Upper lobe of left lung (tissue), 6 donors: ENCODE measurements at regions not wholly inside any gene's neighbourhood (a gene's known extent, or its start where the extent isn't known, plus 50 kb on each side); places are given as distances from the start of the nearest gene placed in this dataset.

Experiments
- ATAC-seq, 2 donors: fragments of 200-7000 bp; cut with Tn5 transposase; one replicate each; pipeline ENCODE4 v1.9.1; 2022; ENCODE audit warnings: mild to moderate bottlenecking in 2 of 2, moderate library complexity in 2 of 2; ENCODE audit not compliant: low FRiP score in 2 of 2
- DNase-seq, 2 donors: peaks; one replicate each; pipeline ENCODE4 v3.0.0-alpha.2; 2019 to 2020
- H3K27ac ChIP-seq, 4 donors: fragments of 200-600 bp; sonication (generic); one replicate each; pipeline ENCODE4 v1.5.1; 2016 to 2019
- H3K27me3 ChIP-seq, 4 donors: fragments of 200-600 bp; sonication (generic); one replicate each; pipeline ENCODE4 v1.5.1; 2017 to 2019
- H3K36me3 ChIP-seq, 4 donors: fragments of 200-600 bp; sonication (generic); one replicate each; pipeline ENCODE4 v1.5.1; 2016 to 2019
- H3K4me1 ChIP-seq, 4 donors: fragments of 200-600 bp; sonication (generic); one replicate each; pipeline ENCODE4 v1.5.1; 2018 to 2019
- H3K4me3 ChIP-seq, 4 donors: fragments of 200-600 bp; sonication (generic); one replicate each; pipeline ENCODE4 v1.5.1; 2017 to 2019; ENCODE audit warnings: mild to moderate bottlenecking in 2 of 4, moderate library complexity in 1 of 4
- H3K9me3 ChIP-seq, 4 donors: fragments of 200-600 bp; sonication (generic); one replicate each; pipeline ENCODE4 v1.5.1; 2018 to 2019
- EP300 ChIP-seq, 4 donors: sonication (generic); formaldehyde crosslinking; IDR thresholded peaks; one replicate each; pipeline ENCODE4 v1.5.1; 2017; ENCODE audit warnings: antibody characterized with exemption in 4 of 4, control low read depth in 2 of 4
- POLR2A ChIP-seq, 4 donors: fragments of 450-650 bp; IDR thresholded peaks; one replicate each; pipeline ENCODE4 v1.5.1; 2016 to 2017; ENCODE audit warnings: antibody characterized with exemption in 4 of 4, mild to moderate bottlenecking in 2 of 4
- POLR2AphosphoS5 ChIP-seq, 2 donors: sonication (generic); formaldehyde crosslinking; IDR thresholded peaks; one replicate each; pipeline ENCODE4 v1.5.1; 2017; ENCODE audit warnings: antibody characterized with exemption in 2 of 2
- whole genome bisulfite sequencing, 2 donors: methylation state at CpG; one replicate each; pipeline ENCODE4 v1.1.5; 2017 to 2018; 5-methylcytosine and 5-hydroxymethylcytosine counted together
- TF ChIP-seq, protein P1 (sequence below), 6 experiments: fragments of 450-650 bp in 4 of 6; fragments of 200-600 bp in 2 of 6; sonication (generic) in 2 of 6; IDR thresholded peaks; one replicate each; pipeline ENCODE4 v1.5.1; 2016 to 2019; ENCODE audit warnings: antibody characterized with exemption in 6 of 6
- donor health status: DM: no; HTN: no; CAD: no; lungs with moderate emphysema.
- donor health status: DM: no; HTN: yes; CAD: no; lungs with severe emphysema.

DNA sequence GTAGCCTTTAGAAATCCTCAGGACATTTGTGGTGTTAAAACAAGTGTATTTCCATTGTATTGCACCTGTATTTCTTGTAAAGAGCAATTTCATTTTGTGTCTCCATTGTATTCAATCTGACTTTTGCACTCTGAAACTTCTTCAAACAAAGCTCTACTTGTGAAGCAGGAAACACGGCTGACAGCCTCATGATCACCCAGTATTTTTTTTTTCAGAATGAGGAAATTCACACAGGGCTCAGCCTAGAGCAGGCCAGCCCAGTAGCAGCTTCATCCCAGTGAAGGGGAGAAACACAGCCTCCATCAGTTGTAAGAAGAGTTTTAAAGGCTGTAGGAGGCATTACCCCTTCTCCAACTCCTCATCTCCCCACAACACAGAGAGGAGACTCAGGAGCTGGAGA lies 175.9 kb upstream of the KLHL29 start:
- H3K27me3 ChIP-seq = no peaks in the 10 kb centered on the region

DNA sequence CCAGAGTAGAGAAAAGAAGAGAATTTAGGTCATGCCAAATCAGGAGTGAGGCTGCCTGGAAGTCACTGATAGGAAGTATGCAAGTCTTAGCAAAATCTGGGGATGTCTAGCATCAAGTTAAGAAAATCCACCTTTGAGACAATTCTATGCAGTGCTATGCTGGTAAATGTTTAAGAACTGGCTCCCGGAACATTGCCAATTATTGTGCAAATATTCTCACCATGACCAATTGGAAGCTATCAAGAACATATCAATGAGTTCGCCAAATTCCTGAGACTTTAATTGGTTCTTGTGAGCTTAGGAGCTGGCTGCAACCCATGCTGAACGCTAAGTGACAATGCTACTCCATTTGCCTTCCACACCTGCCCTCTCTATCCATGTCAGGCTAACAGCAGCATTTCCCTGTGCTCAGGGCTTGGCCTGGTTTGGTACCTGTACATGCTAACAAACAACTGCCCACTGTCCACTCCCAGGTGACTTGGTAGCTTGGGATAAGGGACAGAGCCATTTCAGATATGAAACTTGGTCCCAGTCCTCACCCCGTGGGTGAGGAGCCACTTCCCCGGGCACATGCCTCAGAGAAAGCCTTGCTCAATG lies 172.9 kb upstream of the KLHL29 start:
- H3K27me3 ChIP-seq = no peaks in the 10 kb centered on the region
- H3K4me3 ChIP-seq = no peak overlapping the region
- H3K36me3 ChIP-seq = no peaks in the 10 kb centered on the region
- TF ChIP-seq POLR2A (IDR thresholded peaks at IDR 0.05) = no peak
- TF ChIP-seq, protein P1, sequence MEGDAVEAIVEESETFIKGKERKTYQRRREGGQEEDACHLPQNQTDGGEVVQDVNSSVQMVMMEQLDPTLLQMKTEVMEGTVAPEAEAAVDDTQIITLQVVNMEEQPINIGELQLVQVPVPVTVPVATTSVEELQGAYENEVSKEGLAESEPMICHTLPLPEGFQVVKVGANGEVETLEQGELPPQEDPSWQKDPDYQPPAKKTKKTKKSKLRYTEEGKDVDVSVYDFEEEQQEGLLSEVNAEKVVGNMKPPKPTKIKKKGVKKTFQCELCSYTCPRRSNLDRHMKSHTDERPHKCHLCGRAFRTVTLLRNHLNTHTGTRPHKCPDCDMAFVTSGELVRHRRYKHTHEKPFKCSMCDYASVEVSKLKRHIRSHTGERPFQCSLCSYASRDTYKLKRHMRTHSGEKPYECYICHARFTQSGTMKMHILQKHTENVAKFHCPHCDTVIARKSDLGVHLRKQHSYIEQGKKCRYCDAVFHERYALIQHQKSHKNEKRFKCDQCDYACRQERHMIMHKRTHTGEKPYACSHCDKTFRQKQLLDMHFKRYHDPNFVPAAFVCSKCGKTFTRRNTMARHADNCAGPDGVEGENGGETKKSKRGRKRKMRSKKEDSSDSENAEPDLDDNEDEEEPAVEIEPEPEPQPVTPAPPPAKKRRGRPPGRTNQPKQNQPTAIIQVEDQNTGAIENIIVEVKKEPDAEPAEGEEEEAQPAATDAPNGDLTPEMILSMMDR (IDR thresholded peaks at IDR 0.05) = no peak
- TF ChIP-seq EP300 (IDR thresholded peaks at IDR 0.05) = no peak
- TF ChIP-seq POLR2AphosphoS5 (IDR thresholded peaks at IDR 0.05) = no peak
- H3K27ac ChIP-seq = no peak overlapping the region
- ATAC-seq (no peak), DNase-seq (no peak)
- H3K4me1 ChIP-seq = no peaks in the 10 kb centered on the region
- no peaks in the 10 kb centered on the region for H3K9me3 ChIP-seq
- 51 to 74% methylated on average over 5 of the region's 5 CpGs for WGBS, 2 donors

More for the DNA sequence above, 175.9 kb upstream of the KLHL29 start:
- H3K9me3 ChIP-seq = no peaks in the 10 kb centered on the region
- no peak overlapping the region for H3K27ac ChIP-seq
- no peak for DNase-seq
- ATAC-seq = no peak
- no peak for TF ChIP-seq EP300 (IDR thresholded peaks at IDR 0.05)
- TF ChIP-seq POLR2A (IDR thresholded peaks at IDR 0.05) = no peak
- TF ChIP-seq, protein P1 (IDR thresholded peaks at IDR 0.05) = no peak
- TF ChIP-seq POLR2AphosphoS5 (IDR thresholded peaks at IDR 0.05) = no peak
- 0% methylated on average over 1 of the region's 1 CpG for WGBS, 2 donors
- no peak overlapping the region for H3K4me3 ChIP-seq
- no peaks in the 10 kb centered on the region for H3K36me3 ChIP-seq
- no peaks in the 10 kb centered on the region for H3K4me1 ChIP-seq

DNA sequence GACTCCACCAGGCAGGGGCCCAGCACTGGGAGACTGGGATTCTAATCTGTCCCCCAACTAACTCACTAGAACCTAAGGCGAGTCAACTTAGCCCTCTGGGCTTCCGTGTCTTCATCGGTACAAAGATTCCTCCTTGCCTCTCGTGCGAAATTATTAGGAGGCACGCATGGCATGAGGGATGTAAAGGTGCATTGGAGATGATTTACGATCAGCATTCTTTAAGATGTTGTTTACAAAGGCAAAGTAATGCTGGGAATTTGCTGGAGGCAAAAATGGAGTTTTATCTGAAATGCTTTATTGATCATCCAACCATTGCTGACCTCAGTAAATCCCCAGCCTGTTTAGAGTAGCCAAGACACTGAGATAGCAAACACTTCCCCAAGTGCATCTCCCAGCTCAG lies 171.8 kb upstream of the KLHL29 start:
- H3K9me3 ChIP-seq = no peaks in the 10 kb centered on the region
- no peaks in the 10 kb centered on the region for H3K36me3 ChIP-seq
- no peaks in the 10 kb centered on the region for H3K4me1 ChIP-seq
- ATAC-seq (no peak), DNase-seq (no peak)
- TF ChIP-seq, protein P1 (IDR thresholded peaks at IDR 0.05) = no peak
- TF ChIP-seq EP300 (IDR thresholded peaks at IDR 0.05) (no peak), POLR2AphosphoS5 (IDR thresholded peaks at IDR 0.05) (no peak), POLR2A (IDR thresholded peaks at IDR 0.05) (no peak)
- H3K27ac ChIP-seq = no peak overlapping the region
- WGBS, 2 donors = 90 to 92% methylated on average over 7 of the region's 7 CpGs
- no peaks in the 10 kb centered on the region for H3K27me3 ChIP-seq
- no peak overlapping the region for H3K4me3 ChIP-seq

DNA sequence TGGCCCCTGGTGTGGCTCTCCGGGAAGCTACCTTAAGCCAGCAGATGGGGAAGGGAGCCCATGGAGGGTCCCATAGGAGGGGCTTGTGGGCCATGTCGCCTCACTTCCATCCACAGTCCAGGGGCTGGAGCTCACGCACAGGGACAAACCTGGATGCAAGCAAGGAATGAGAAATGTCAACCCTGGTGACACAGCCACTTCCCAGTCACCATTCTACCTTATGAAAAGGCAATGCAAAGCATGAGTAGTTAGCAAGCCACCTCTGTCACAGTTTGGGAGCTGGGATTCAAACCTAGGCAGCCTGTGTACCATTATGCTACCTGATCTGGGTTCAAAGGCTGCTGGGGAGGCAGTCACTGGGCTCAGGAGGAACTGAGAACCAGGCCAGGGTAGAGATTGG lies 170.0 kb upstream of the KLHL29 start:
- Histone ChIP-seq H3K27ac (no peak overlapping the region), H3K27me3 (no peaks in the 10 kb centered on the region), H3K4me3 (no peak overlapping the region), H3K9me3 (no peaks in the 10 kb centered on the region), H3K36me3 (no peaks in the 10 kb centered on the region), H3K4me1 (no peaks in the 10 kb centered on the region)
- WGBS, 2 donors = 88 to 100% methylated on average over 3 of the region's 3 CpGs
- DNase-seq (no peak), ATAC-seq (no peak)
- TF ChIP-seq EP300 (IDR thresholded peaks at IDR 0.05) = no peak
- TF ChIP-seq, protein P1 (IDR thresholded peaks at IDR 0.05) = no peak
- no peak for TF ChIP-seq POLR2A (IDR thresholded peaks at IDR 0.05)
- TF ChIP-seq POLR2AphosphoS5 (IDR thresholded peaks at IDR 0.05) = no peak

DNA sequence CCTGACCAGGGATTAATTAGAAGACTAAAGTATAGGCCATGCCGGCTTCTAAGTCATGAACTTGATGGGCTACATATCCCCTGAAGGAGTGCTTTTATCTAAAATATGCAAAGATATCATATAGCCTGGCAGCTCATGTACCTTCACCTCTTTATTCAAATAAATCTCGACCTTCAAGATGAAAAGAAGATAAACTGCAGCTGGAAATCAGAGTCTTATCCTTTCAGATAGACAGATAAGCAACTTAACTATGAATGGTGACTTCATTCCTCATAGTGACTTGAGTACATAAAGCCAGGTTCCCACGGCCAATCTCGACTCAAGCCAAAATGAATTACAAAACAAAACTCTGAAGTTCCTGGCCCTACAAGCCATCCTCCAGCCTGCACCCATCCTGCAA lies 165.3 kb upstream of the KLHL29 start:
- Histone ChIP-seq H3K4me3 (no peak overlapping the region), H3K4me1 (no peaks in the 10 kb centered on the region), H3K9me3 (no peaks in the 10 kb centered on the region), H3K27ac (no peak overlapping the region), H3K27me3 (no peaks in the 10 kb centered on the region), H3K36me3 (no peaks in the 10 kb centered on the region)
- TF ChIP-seq, protein P1 (IDR thresholded peaks at IDR 0.05) = no peak
- TF ChIP-seq POLR2A (IDR thresholded peaks at IDR 0.05) = no peak
- no peak for TF ChIP-seq EP300 (IDR thresholded peaks at IDR 0.05)
- TF ChIP-seq POLR2AphosphoS5 (IDR thresholded peaks at IDR 0.05) = no peak
- WGBS, 2 donors = 50 to 60% methylated on average over 4 of the region's 4 CpGs
- ATAC-seq (no peak), DNase-seq (no peak)
